ENCODE measurements at regions not wholly inside any gene's neighbourhood (a gene's known extent, or its start where the extent isn't known, plus 50 kb on each side); places are given as distances from the start of the nearest gene placed in this dataset.

DNA sequence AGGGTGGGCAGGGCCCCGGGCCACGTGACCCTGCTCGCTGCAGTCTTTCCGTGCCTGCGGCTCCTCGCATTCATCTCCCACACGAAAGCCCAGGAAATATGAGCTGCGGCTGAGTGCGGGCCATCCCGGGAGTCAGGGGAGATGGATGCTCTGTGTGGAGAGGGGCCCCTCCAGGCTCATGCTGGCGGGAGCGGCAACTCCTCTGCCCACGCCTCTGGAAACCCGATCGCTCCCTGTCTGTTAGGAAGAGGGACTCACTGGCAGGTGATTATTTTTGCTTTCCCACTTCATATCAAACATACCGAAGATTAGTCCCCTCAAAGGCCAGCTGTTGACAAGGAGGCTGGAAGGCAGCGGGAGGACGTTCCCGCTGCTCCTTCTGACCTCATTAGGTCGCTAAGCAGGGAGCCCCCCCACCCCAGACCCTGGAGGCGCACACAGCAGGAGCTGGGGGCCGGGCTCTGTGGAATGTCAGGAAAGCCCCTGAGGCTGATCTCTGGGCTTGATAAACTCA is 228.5 kb downstream of the FOXL1 start:
- no peak overlapping the region for H3K4me3 ChIP-seq
- no peaks in the 10 kb centered on the region for H3K9me3 ChIP-seq
- ATAC-seq, result no peak
- H3K27ac ChIP-seq, result no peak overlapping the region
- peaks cover 8 to 66% of the 10 kb centered on the region in 2 donors for H3K27me3 ChIP-seq
- TF ChIP-seq, protein P1, sequence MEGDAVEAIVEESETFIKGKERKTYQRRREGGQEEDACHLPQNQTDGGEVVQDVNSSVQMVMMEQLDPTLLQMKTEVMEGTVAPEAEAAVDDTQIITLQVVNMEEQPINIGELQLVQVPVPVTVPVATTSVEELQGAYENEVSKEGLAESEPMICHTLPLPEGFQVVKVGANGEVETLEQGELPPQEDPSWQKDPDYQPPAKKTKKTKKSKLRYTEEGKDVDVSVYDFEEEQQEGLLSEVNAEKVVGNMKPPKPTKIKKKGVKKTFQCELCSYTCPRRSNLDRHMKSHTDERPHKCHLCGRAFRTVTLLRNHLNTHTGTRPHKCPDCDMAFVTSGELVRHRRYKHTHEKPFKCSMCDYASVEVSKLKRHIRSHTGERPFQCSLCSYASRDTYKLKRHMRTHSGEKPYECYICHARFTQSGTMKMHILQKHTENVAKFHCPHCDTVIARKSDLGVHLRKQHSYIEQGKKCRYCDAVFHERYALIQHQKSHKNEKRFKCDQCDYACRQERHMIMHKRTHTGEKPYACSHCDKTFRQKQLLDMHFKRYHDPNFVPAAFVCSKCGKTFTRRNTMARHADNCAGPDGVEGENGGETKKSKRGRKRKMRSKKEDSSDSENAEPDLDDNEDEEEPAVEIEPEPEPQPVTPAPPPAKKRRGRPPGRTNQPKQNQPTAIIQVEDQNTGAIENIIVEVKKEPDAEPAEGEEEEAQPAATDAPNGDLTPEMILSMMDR (IDR thresholded peaks at IDR 0.05), result no peak
- DNase-seq, result no peak
- intact Hi-C loops (cut with DNase I), result no loop called here
- H3K4me1 ChIP-seq, result no peaks in the 10 kb centered on the region
- H3K36me3 ChIP-seq, result no peaks in the 10 kb centered on the region

DNA sequence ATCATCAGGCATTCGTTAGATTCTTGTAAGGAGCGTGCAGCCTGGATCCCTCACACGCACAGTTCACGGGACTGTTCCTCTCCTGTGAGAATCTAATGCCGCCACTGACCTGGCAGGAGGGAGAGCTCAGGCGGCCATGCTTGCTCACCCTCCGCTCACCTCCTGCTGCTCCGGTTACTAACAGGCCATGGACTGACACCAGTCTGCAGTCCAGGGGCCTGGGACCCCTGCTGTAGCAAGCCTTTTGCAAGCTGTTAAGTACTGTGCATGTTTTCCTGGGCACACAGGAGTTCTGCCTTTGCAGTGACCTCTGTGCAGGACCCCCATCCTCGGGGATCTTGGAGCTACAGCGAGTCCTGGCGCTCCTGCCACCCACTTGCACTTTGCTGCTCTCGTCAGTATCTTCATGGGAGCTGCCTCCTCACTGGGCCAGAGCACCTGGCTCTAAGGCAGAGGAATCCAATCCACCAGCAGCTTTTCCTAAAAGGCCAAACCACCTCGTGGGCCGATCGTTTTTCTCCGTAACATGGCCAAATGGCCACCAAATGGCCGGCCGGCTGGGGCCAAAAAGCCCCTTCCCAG is 230.6 kb downstream of the FOXL1 start:
- no peak overlapping the region for H3K4me3 ChIP-seq
- H3K27ac ChIP-seq, result no peak overlapping the region
- intact Hi-C loops (cut with DNase I), result no loop called here
- no peaks in the 10 kb centered on the region for H3K36me3 ChIP-seq
- ATAC-seq (no peak), DNase-seq (no peak)
- no peaks in the 10 kb centered on the region for H3K4me1 ChIP-seq
- TF ChIP-seq, protein P1 (IDR thresholded peaks at IDR 0.05), result no peak
- H3K27me3 ChIP-seq, result peaks cover 8 to 54% of the 10 kb centered on the region in 2 donors
- no peaks in the 10 kb centered on the region for H3K9me3 ChIP-seq

DNA sequence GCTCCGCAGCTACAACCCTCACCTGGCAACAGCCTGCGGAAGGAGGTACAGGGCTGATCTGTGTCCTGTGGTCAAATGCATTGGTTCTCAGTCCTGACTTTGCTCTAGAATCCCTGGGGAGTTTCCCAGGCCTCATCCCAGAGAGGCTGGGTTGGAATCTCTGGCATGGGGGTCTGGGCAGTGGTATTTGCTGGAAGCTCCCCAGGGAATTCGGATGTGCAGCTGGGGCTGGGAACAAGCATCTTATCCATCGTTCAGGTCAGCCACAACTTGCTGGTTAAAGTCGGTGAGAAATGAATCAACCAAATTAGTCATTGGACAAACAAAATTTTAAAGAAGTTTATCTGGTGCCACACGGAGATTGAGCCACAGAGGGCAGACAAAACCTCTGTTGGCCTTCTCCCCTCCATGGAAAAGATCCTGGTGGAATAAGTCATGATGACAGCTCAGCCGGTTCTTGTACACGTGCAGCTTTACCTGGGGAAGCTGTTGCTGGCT is 231.2 kb downstream of the FOXL1 start:
- TF ChIP-seq, protein P1 (IDR thresholded peaks at IDR 0.05), result no peak
- no peaks in the 10 kb centered on the region for H3K9me3 ChIP-seq
- no peak for DNase-seq
- H3K4me3 ChIP-seq, result no peak overlapping the region
- no peaks in the 10 kb centered on the region for H3K4me1 ChIP-seq
- ATAC-seq, result no peak
- no peaks in the 10 kb centered on the region for H3K36me3 ChIP-seq
- peaks cover 8 to 48% of the 10 kb centered on the region in 2 donors for H3K27me3 ChIP-seq
- intact Hi-C loops (cut with DNase I), result no loop called here
- no peak overlapping the region for H3K27ac ChIP-seq

DNA sequence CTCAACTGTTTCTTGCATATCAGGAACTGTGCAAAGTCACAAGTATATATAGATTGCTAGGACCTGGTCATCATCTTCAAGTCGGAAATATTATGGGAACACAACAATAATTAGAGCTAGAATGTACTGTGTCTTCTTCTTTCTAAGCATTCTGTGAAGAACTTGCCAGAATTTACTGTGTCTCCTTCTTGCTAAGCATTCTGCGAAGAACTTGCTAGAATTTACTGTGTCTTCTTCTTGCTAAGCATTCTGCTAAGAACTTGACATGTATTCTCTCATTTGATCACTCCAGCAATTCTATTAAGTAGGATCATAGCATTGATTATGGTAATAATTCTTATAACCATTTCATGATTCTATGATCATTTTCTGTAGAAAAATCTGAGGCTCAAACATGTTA is 231.7 kb downstream of the FOXL1 start:
- ATAC-seq, result no peak
- TF ChIP-seq, protein P1 (IDR thresholded peaks at IDR 0.05), result no peak
- H3K27ac ChIP-seq, result no peak overlapping the region
- intact Hi-C loops (cut with DNase I), result no loop called here
- no peak for DNase-seq
- H3K4me1 ChIP-seq, result no peaks in the 10 kb centered on the region
- peaks cover 8 to 44% of the 10 kb centered on the region in 2 donors for H3K27me3 ChIP-seq
- H3K36me3 ChIP-seq, result no peaks in the 10 kb centered on the region
- H3K9me3 ChIP-seq, result no peaks in the 10 kb centered on the region
- H3K4me3 ChIP-seq, result no peak overlapping the region

DNA sequence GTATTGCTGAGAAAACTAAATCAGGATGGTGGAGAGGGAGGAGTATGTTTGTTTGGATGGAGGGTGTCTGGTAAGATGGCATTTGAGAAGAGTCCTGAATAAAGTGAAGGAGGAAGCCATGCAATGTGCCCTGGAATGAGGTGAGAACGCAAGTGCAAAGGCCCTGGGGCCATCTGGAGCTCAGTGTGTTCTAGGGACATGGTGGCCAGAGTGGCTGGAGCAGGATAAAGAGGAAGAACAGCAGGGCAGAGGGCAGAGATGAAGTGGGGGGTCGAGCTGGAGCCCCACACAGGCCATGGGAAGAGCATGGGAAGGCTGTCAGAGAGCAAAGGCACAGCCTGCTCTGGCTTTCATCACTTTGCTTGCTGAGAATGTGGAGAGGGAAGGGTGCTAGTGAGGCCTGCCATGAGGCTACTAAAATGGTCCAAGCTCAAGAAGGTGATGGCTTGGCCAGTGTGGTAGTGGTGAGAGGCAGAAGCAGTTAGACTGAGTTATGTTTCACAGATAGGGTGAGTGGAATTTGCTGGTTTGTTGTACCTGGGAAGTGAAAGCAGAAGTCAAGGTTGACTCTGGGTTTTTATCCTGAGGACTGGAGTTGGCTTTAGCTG is 234.1 kb downstream of the FOXL1 start:
- Histone ChIP-seq H3K27me3 (peaks cover 2 to 30% of the 10 kb centered on the region in 2 donors), H3K4me1 (no peaks in the 10 kb centered on the region), H3K9me3 (no peaks in the 10 kb centered on the region), H3K4me3 (no peak overlapping the region), H3K36me3 (no peaks in the 10 kb centered on the region), H3K27ac (no peak overlapping the region)
- TF ChIP-seq, protein P1 (IDR thresholded peaks at IDR 0.05), result no peak
- intact Hi-C loops (cut with DNase I), result no loop called here
- DNase-seq, result no peak
- ATAC-seq, result no peak
